Lower lobe of right lung (tissue), 2 donors: ENCODE measurements at regions not wholly inside any gene's neighbourhood (a gene's known extent, or its start where the extent isn't known, plus 50 kb on each side); places are given as distances from the start of the nearest gene placed in this dataset.

Source experiments
- ATAC-seq, 2 donors: fragments of 200-7000 bp; cut with Tn5 transposase; one replicate each; pipeline ENCODE4 v1.9.1; 2020 to 2022; ENCODE audit warnings: mild to moderate bottlenecking in 2 of 2, moderate library complexity in 2 of 2
- DNase-seq: peaks from one replicate; pipeline ENCODE4 v3.0.0-alpha.2; 2020
- H3K27ac ChIP-seq: fragments of 200-600 bp; one replicate; pipeline ENCODE4 v1.8.0; 2022
- H3K27me3 ChIP-seq: fragments of 200-600 bp; one replicate; pipeline ENCODE4 v1.8.0; 2022; ENCODE audit warnings: low read depth
- H3K36me3 ChIP-seq: fragments of 200-600 bp; one replicate; pipeline ENCODE4 v1.8.0; 2022; ENCODE audit warnings: mild to moderate bottlenecking
- H3K4me1 ChIP-seq: fragments of 200-600 bp; one replicate; pipeline ENCODE4 v1.8.0; 2022
- H3K4me3 ChIP-seq: fragments of 200-600 bp; one replicate; pipeline ENCODE4 v1.8.0; 2022; ENCODE audit warnings: mild to moderate bottlenecking
- H3K9me3 ChIP-seq: fragments of 200-600 bp; one replicate; pipeline ENCODE4 v1.8.0; 2022
- intact Hi-C: fragments of 100-400 bp; cut with DNase I; formaldehyde crosslinking; loops from one replicate; pipeline ENCODE4 v1.11.0; 2022
- TF ChIP-seq, protein P1 (sequence below): fragments of 200-600 bp; IDR thresholded peaks from one replicate; pipeline ENCODE4 v1.8.0; 2022; ENCODE audit warnings: antibody characterized with exemption, mild to moderate bottlenecking
- donor health status: DM: no; HTN: yes; CAD: no; lungs with severe emphysema.

DNA sequence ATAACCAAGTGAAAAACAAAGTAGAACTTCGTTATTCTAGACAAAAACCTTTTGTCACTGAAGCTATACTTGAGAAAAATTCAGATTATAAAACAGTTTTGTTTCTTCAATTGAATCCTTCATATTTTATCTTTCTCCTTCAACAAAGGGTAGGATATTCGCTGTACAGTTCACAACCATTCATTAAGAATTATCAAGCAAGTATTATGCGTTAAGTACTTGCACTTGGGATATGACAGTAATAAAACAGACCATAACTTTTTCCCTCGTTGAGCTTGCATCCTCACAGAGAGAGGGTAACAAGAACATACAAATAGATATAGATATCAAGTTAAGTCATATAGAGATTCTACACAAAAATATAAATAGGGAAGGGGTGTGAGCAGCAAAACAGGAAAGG is 61.2 kb upstream of the MEOX2 start:
- Histone ChIP-seq H3K4me3 (no peak overlapping the region), H3K9me3 (no peaks in the 10 kb centered on the region), H3K27me3 (no peaks in the 10 kb centered on the region), H3K27ac (no peak overlapping the region), H3K4me1 (no peaks in the 10 kb centered on the region), H3K36me3 (no peaks in the 10 kb centered on the region)
- DNase-seq = no peak
- TF ChIP-seq, protein P1, sequence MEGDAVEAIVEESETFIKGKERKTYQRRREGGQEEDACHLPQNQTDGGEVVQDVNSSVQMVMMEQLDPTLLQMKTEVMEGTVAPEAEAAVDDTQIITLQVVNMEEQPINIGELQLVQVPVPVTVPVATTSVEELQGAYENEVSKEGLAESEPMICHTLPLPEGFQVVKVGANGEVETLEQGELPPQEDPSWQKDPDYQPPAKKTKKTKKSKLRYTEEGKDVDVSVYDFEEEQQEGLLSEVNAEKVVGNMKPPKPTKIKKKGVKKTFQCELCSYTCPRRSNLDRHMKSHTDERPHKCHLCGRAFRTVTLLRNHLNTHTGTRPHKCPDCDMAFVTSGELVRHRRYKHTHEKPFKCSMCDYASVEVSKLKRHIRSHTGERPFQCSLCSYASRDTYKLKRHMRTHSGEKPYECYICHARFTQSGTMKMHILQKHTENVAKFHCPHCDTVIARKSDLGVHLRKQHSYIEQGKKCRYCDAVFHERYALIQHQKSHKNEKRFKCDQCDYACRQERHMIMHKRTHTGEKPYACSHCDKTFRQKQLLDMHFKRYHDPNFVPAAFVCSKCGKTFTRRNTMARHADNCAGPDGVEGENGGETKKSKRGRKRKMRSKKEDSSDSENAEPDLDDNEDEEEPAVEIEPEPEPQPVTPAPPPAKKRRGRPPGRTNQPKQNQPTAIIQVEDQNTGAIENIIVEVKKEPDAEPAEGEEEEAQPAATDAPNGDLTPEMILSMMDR = no peak
- ATAC-seq = no peak
- intact Hi-C loops = no loop called here

DNA sequence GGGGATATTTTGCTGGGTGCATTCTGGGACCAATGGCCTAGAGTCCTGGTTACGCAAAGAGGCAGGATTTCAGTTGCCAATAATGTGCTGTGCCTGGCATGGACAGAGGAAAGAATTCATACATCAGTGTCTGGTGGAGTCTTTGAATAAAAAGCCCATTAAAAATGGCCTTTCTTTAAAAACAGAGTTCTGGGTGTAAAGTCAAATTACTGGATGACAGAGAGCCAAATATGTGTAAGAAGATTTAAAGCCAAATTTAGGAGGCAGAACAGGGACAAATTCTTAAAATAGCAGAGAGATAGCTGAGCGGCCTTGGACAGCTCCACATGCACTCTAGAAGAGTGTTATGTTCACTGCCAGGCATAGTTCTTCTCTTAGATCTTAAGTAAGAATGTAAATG is 60.8 kb upstream of the MEOX2 start:
- Histone ChIP-seq H3K4me1 (no peaks in the 10 kb centered on the region), H3K27me3 (no peaks in the 10 kb centered on the region), H3K36me3 (no peaks in the 10 kb centered on the region), H3K27ac (no peak overlapping the region), H3K4me3 (no peak overlapping the region), H3K9me3 (no peaks in the 10 kb centered on the region)
- intact Hi-C loops = no loop called here
- DNase-seq = no peak
- TF ChIP-seq, protein P1 = no peak
- ATAC-seq = peak; percentile 57 to 67

- ATAC-seq (no peak), DNase-seq (no peak)
- no peaks in the 10 kb centered on the region for H3K36me3 ChIP-seq
- H3K4me1 ChIP-seq = no peaks in the 10 kb centered on the region
- TF ChIP-seq, protein P1 = no peak
- H3K4me3 ChIP-seq = no peak overlapping the region
- H3K27ac ChIP-seq = no peak overlapping the region
- intact Hi-C loops = no loop called here
- no peaks in the 10 kb centered on the region for H3K27me3 ChIP-seq
- no peaks in the 10 kb centered on the region for H3K9me3 ChIP-seq
These were observed 57.5 kb upstream of the MEOX2 start for GRCh38 chr7:15743926-15744480.

DNA sequence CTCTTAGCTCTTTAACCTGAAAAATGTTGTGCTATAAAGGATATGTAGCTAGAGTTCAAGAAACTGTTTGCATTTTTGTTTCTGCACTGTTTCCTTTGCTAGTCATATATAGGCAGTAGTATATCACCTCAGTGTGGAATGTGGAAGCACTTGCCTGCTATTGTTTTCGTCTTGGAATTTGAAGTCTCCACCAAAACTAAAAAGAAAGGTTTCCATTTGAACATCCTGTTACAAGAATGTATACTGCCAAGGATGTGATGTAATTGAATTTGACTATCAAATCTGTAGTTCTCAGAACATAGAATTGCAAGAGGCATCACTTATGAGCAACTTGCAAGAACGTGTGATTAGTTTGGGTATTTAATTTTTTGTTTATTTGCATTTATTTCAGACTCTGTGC is 51.1 kb upstream of the MEOX2 start:
- no peak for ATAC-seq
- intact Hi-C loops = no loop called here
- TF ChIP-seq, protein P1 = no peak
- Histone ChIP-seq H3K9me3 (no peaks in the 10 kb centered on the region), H3K4me1 (no peaks in the 10 kb centered on the region), H3K27ac (no peak overlapping the region), H3K36me3 (no peaks in the 10 kb centered on the region), H3K27me3 (no peaks in the 10 kb centered on the region), H3K4me3 (no peak overlapping the region)
- DNase-seq = no peak
